Fibroblast of mammary gland (primary cell): ENCODE measurements at regions not wholly inside any gene's neighbourhood (a gene's known extent, or its start where the extent isn't known, plus 50 kb on each side); places are given as distances from the start of the nearest gene placed in this dataset.

Source experiments
- DNase-seq: peaks from one replicate; pipeline ENCODE4 v3.0.0-alpha.2; 2010; ENCODE audit warnings: low read depth
- H3K4me3 ChIP-seq: 2 replicates; pipeline ENCODE4 v1.5.1; 2011; ENCODE audit warnings: low read depth, mild to moderate bottlenecking, low read length, moderate library complexity; ENCODE audit not compliant: control insufficient read depth
- CTCF ChIP-seq: conservative IDR thresholded peaks from 2 replicates; pipeline ENCODE4 v1.5.1; 2011; ENCODE audit warnings: low read depth, low read length, inconsistent platforms; ENCODE audit not compliant: control insufficient read depth, insufficient read depth

GRCh38 chr22:47295226-47295901 lies 532.9 kb downstream of the TBC1D22A start:
- TF ChIP-seq CTCF, result no peak
- H3K4me3 ChIP-seq, result no peak overlapping the region
- DNase-seq, result no peak

- no peak for TF ChIP-seq CTCF
- DNase-seq, result no peak
- H3K4me3 ChIP-seq, result no peak overlapping the region
These were observed 532.1 kb downstream of the TBC1D22A start for GRCh38 chr22:47294576-47294975.

- no peak for TF ChIP-seq CTCF
- no peak overlapping the region for H3K4me3 ChIP-seq
- peak; percentile 89 for DNase-seq
These were observed 531.7 kb downstream of the TBC1D22A start for GRCh38 chr22:47294222-47294532.

- no peak for TF ChIP-seq CTCF
- H3K4me3 ChIP-seq, result no peak overlapping the region
- DNase-seq, result no peak
These were observed 531.1 kb downstream of the TBC1D22A start for GRCh38 chr22:47293368-47294221.

GRCh38 chr22:47292546-47293320 lies 530.3 kb downstream of the TBC1D22A start:
- DNase-seq, result peak; percentile 41
- no peak overlapping the region for H3K4me3 ChIP-seq
- no peak for TF ChIP-seq CTCF

GRCh38 chr22:47291565-47292495 lies 529.4 kb downstream of the TBC1D22A start:
- no peak overlapping the region for H3K4me3 ChIP-seq
- DNase-seq, result no peak
- TF ChIP-seq CTCF, result no peak
